T1000 (cell line): ENCODE measurements at regions not wholly inside any gene's neighbourhood (a gene's known extent, or its start where the extent isn't known, plus 50 kb on each side); places are given as distances from the start of the nearest gene placed in this dataset.

Experiments used
- DNase-seq: peaks from one replicate; lab custom pipeline; 2025; ENCODE audit warnings: mixed read lengths; lab: John Stamatoyannopoulos, UW

DNA sequence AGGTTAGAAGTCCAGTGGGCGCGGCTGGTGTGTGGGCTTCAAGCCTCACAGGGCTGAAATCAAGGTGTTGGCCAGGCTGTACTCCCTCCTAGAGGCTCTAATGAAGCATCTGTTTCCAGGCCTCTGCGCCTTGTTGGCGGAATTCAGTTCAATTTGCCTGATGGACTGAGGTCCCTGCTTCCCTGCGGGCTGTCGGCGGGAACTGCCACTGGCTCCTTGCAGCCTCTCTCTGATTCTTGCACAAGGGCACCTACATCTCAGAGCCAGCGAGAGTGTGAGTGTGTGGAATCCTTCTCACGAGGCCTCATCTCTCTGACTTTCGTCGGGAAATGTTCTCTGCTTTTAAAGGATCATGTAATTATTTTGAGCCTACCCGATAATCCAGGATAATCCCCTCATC is 128.6 kb downstream of the DLEU7 start:
- DNase-seq, result no peak

DNA sequence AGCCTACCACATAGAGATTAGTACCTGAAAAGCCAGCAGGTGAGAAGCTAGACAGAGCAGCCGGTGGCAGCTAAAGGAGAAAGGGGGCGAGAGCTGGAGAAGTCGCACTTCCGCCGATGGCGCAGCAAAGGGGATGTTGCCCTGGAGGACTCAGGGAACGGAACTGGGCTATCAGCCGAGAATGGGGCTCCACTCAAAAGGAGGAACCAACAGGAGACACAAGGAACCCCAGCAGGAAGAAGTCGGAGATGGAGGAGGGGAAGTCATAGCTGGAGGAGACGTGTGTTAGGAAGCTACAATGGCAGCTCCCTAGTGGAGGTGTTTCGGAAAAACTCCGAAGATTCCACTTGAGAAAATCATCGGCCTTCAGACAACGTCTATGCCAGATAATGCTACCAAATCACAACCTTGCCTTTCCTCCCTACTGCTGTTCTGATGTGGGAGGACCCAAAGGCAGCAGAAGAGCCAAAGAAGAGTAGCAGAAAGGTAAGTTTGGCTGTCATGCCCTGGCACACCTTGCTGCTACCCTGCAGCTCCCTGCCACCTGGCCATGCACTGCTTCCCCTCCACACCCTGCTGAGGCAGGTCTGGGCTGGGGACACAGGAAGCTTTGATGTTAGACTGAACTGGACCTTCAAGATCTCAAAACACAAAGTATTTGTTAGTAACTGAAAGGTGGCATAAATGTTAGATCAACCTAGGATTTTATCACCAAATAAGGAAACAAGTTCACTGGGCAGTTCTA is 127.9 kb downstream of the DLEU7 start:
- no peak for DNase-seq

DNA sequence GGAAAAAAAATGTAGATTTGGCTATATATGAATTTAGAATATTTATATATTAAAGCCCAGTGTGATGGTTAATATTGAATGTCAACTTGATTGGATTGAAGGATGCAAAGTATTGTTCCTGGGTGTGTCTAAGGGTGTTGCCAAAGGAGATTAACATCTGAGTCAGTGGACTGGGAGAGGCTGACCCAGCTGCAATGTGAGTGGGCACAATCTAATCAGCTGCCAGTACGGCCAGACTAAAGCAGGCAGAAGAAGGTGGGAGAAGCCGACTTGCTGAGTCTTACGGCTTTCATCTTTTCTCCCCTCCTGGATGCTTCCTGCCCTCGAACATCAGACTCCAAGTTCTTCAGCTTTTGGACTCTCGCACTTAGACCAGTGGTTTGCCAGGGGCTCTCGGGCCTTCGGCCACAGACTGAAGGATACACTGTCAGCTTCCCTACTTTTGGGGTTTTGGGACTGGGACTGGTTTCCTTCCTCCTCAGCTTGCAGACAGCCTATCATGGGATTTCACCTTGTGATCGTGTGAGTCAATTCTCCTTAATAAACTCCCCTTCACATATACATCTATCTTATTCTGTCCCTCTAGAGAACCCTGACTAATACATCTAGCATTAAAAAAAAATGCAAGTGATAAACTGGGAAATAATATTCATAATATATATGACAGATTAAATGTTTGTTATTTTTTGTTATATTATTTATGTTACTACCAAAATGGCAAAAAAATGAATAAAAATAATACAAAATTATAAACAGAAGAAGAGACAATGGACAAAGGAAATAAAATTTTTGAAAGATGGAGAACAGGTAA is 122.4 kb downstream of the DLEU7 start:
- no peak for DNase-seq

GRCh38 chr13:50721672-50721992 is 121.9 kb downstream of the DLEU7 start:
- no peak for DNase-seq

DNA sequence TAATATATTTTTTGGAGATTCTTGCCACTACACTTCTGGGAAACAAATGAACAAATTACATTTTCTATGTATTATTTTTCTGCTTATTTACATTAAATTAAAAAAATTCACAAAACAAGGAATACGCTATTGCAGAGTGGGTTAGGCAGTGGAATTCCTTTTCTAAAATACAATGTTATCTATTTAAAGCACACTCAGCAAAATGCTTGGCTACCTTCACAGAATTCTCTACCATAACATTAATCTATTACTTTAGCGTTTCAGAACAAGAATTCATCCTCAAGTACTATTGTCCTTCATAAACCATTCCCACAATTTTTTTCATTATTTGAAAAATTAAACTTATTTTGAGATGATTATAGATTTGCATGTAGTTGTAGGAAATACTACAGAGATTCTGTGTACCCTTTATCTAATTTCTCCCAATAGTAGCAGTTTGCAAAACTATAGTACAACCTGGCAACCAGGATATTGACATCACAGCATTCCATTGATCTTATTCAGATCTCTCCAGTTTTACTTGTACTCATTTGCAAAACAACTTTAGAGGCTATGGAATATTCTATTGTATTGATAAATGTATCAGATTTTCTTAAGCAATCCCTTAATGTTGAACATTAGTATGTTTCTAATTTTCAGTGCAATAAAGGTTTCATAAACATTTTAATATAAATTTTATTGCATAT is 120.9 kb downstream of the DLEU7 start:
- DNase-seq, result no peak

GRCh38 chr13:50724438-50724837 is 119.1 kb downstream of the DLEU7 start:
- no peak for DNase-seq

DNA sequence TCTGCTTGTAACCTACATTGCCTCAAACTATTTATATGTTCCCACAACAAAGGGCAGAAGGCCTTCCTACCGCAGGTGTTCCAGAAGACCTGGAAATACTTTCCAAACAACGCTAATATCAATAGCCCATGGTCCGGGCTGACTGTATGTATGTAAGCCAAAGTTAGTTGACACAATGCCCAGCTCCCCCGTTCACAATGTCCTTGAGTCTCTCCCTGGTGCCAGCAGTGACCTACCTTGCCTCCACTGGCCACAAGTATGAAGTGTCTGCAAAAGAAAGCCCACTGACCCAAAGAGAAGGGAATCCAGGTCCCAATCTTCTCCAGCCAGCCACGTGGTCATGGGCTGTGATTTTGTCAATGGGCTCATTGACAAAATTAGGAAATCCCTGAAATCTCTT is 118.6 kb downstream of the DLEU7 start:
- DNase-seq, result no peak

GRCh38 chr13:50726164-50726563 is 117.3 kb downstream of the DLEU7 start:
- no peak for DNase-seq

GRCh38 chr13:50729177-50729576 is 114.3 kb downstream of the DLEU7 start:
- DNase-seq, result no peak

- DNase-seq, result no peak
These were observed 112.8 kb downstream of the DLEU7 start for GRCh38 chr13:50730496-50731351.

DNA sequence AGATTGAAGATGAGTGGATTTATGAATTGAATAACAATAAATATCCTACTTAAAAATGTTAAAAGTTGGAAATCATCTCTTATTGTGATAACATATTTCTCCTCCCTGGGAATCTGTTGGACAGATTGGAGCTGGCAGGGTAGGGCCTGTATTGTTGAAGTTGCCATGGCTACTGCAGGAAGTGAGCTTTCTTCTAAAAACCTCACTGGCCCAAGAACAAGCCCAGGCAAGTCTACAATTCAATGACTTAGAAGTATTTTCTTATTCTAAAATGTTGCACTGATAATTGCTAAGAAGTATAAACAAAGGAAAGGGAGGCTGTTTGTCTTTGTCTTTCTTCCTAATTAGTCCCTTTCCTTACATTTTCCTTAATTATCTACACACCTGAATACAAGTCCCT is 112.1 kb downstream of the DLEU7 start:
- DNase-seq, result no peak

GRCh38 chr13:50732712-50733111 is 110.8 kb downstream of the DLEU7 start:
- peak; percentile 1 for DNase-seq

GRCh38 chr13:50733392-50733791 is 110.1 kb downstream of the DLEU7 start:
- no peak for DNase-seq

GRCh38 chr13:50735071-50735470 is 108.4 kb downstream of the DLEU7 start:
- no peak for DNase-seq

DNA sequence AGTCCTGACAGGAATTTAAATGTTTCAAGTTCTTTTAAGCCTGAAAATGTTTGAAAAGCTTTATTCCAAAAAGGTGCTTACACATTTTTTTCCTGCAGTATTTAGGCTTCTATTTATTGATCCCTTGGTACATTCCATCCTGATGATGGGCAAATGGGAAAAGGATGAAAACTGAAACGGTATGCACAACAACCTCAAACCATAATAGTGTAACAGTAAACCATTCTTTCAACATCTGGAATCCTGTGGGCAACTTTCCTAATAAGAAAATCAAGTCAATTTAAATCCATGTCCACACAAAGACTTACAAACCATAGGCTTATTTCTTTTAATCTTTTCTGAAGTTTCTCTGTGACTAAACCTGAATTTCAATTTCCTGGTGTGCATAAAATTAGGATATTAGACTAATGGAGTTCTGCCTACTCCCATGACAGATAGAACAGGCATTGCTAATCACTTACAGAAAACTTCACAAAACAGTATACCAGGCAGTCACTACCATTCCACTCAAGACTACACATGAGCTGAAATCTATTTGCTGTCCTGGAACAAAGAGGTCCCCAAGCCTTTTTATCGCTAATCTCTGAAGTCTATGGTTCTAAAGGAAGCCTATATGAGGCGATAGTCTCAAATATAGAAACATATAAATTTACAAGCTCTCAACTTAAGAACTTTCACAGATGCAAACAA is 103.3 kb downstream of the DLEU7 start:
- no peak for DNase-seq

DNA sequence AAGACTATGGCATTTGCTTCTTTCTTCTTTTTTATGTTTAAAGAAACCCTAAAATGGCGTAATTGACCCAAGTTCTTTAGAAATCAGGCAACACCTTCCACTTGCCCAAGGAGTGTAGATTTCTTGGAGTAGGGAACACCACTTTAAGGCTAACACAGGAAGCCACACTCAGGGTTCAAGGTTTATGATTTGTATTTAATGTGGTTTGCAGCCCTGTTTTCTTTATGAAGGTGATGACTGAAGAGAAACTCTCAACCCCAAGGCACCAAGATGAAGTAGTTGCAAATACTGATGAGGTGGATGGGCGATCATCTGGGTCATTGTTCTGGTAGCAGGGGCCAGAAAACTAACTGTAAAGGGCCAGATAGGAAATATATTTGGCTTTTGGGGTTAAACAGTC is 101.1 kb downstream of the DLEU7 start:
- DNase-seq, result no peak

DNA sequence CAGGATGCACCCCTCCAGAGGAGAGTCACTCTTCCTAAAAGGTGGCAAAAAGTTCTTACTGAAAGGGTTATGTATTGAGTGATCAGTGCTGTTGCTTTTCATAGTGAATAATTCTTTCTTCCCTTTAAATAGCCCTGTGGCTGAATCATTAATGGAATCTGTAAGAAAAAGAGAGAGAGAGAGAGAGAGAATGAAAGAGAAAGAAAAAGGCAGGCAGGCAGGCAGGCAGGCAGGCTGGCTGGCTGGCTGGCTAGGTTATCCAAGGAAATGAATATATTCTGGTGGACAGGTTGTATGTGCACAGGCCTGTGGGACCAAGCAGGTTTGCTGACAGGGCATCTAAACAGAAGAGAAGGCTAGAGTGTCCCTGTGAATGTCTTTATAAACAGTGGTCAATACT is 100.5 kb downstream of the DLEU7 start:
- DNase-seq, result no peak

DNA sequence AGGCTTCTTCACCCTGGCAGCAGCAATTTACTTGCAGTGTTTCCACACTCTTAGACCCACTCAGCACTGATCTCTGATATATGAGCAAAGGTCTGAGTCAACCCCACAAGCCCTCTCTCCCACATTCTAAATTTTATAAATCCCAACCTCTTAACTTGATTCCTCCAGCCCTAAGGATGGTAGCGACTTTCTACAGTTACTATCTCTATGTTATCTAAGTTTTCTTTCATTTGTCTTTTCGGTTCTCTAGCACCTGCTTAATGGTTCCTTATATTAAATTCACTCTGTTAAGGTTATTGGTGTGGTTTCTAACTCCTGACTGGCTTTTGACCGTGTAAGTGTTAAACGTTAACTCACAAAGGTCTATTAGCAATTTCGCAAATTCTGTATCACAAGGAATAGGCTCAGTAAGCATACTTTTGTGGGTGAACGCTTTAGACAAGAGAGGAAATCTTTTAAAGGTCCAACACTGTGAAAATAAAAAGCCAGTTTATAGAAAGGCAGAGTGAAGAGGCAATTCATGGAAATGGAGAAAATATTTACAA is 99.3 kb downstream of the DLEU7 start:
- no peak for DNase-seq

DNA sequence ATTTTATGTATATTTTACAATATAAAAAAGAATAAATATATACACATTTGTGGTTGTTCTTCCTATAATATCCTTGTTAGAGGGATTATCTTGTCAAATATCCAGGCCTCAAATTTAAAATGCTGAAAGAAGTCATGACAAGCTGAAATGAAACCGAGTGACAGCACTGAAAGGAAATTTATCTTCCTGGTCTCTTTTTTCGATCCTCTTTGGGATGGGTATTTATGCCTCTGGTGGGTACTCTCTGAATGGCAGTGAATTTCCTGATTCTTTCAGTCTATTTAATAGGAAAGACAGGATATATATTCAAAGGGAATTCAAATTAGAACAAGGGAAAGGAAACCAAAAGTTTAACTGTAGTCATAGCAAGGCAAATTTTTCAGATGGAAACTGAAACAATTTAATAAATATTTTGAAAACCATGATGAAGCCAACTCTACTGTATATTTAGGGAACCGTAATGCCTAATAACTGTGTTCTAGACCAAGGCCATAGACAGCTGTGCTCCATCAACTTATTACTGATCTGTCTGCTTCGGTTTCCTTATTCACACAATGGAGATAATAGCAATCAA is 97.9 kb downstream of the DLEU7 start:
- no peak for DNase-seq

DNA sequence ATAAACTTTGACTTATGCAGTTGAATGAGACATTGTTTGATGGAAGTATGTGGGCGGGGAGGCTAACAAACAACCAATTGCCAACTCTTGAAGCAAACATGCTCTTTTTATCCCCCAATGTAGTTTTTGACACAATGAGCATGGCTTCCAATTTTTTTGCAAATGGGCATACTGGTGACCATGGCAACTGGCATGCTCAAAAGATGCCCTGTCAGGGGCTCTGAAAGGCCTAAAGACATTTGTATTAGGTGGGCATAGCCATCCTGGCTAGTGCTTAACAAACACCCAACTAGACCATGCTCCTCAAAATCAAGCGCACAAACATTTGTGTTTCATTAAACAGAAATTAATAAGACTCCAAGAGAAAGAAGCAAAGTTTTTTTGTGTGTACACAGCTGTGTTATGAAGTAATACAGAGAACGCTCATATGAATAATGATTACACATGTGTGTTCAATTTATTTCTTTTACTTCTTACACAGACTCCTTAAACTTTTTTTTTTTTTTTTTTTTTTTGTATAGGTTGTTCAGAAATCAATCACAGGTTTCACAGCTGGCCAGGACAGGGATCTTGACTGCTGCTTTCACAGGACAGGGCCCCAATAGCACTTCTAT is 95.6 kb downstream of the DLEU7 start:
- no peak for DNase-seq
